HG03442 (cell line): ENCODE measurements at regions not wholly inside any gene's neighbourhood (a gene's known extent, or its start where the extent isn't known, plus 50 kb on each side); places are given as distances from the start of the nearest gene placed in this dataset.

Source experiments
- ATAC-seq: cut with Tn5 transposase; IDR thresholded peaks from one replicate; pipeline ENCODE4 v1.9.1; 2021; ENCODE audit warnings: mild to moderate bottlenecking, moderate library complexity; ENCODE audit not compliant: unreplicated experiment

DNA sequence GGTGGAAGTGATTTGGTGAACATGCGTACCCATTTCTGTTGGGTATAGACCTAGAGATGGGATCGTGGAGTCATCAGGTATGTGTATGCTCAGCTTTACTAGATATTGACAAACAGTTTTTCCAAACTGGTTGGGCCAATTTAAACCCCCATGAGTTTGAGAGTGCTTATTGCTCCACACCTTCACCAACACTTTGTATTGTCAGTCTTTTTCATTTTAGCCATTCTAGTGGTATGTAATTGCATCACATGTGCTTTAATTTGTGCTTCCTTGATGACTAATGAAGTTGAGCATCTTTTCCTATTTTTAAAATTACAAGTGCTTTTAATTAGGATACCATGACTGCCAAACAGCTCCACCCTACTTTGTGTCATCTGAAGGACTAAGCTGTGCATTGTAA, 158.9 kb upstream of the AKIRIN2 start:
- ATAC-seq = no peak

DNA sequence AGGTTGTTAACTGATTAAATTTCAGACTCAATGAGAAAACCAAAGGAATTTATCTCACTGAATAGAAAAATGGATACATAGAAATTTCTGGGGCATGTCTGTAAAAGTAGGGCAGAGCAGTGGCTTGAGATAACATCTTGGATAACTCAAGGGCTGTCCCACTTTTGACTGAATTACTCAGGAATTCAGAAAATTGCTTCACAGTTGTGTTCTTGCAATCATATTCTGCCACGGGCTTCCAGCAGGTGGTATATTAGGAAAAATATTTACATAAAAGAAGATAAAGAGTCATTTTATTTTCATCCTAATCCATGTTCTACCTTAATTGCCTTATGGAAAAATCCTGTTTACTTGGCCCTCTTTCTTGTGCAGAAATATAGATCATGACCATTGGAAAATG, 156.4 kb upstream of the AKIRIN2 start:
- ATAC-seq = no peak

DNA sequence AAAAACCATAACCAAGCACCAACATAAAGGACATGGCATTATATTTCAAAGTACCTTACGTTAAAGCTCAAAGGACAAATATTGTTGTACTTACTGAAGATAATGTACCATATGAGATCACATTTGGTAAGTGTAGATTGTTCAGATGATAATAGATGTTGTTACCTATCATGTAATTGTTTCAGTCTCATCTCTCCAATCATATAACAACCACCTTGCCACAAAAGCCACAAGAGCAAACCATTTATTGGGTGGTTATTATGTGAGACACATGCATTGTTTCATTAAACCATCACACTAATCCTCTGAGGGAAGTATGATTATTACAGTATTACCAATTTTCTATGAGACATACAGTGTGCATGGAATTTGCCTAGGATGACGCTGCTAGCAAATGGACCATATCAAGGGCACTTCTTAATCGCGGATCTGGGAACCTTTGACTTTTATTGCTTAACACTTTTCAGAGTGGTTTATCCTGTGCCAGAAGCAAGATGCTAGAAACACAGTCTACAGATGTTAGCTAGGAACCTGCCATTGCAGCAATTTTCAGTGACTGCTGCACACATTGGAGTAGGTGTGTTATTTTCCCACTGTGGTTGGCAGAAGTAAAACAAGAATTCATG, 149.8 kb upstream of the AKIRIN2 start:
- ATAC-seq = no peak

DNA sequence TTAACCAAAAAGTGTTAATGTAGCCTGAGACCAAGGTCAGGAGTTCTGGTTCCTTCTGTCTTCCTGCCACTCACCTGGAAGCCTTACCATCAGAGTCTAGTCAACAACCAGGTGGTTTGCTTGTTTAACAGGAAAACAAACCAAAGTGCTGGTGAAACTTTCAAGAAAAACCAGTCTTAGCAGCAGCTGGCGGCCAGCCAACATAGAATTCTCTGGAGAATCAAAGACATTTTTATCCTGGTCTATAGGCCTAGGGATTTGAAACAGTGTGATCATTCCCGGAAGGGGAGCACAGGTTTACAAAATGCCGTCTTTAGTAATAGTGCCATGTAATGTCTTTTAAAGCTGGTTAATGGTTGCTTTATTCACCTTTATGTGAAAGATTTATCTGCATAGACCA, 146.6 kb upstream of the AKIRIN2 start:
- ATAC-seq = no peak

DNA sequence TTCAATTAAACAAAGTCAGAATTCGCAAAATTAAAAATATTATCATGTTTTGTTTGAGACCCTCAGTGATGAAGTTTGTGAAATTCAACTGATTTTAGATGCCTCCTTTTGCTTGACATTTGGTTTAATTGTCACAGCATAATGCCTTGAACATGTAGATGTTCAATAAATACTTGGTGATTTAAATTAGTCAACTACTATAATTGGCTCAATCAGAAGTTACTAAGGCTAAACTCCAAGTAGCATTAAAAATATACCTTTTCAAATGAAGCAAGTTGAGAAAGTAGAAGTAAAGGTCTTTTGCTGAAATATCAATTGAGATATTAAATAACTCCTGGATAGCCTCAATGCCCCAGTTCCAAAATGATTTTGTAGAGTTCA, 145.8 kb upstream of the AKIRIN2 start:
- no peak for ATAC-seq

DNA sequence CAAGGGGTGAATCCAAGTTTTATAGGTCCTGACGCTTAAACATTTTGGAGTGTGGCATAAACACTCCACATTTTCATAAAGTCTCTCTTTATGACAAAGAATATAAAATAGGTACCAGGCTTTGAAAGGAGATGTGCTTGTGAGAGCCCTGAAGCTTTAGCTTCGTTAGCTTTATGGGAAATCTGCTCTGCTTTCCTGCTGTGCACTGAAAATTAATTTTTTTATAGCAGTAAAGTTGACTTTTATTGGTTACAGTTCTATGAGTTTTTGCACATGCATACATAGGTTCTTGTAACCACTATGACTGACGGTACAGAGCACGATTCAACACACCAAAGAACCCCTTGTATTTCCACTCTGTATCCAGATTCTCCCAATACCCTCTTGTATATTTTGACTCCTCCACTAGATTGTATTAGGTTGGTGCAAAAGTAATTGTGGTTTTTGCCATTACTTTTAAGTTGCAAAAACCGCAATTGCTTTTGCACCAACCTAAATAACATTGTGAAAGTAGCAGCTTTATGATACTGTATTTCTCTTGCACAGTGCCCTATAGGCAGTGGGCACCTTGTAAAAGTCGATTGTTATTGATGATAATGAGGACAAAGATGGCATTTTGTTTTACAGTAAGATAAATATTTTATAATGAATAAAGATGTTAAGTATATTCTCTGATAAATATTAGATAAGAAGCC, 145.2 kb upstream of the AKIRIN2 start:
- no peak for ATAC-seq

DNA sequence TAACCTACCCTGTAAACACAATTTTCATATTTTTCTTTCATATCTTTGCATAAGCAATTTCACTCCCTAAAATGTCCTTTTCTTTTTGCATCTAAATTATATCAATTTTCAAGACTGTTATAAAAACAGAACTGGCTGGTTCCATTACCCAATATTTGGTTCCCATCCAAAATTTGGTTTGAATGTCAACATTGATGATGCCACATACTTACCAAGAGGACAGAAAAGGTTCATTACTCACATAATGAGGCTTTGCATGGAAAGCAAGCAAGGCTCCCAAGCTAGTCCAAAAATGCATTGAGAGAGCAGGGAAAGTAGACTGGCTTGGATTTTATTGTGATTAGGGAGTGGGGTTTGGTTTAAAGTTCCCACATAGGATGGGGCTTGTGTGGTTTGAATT, 144.4 kb upstream of the AKIRIN2 start:
- ATAC-seq = no peak

DNA sequence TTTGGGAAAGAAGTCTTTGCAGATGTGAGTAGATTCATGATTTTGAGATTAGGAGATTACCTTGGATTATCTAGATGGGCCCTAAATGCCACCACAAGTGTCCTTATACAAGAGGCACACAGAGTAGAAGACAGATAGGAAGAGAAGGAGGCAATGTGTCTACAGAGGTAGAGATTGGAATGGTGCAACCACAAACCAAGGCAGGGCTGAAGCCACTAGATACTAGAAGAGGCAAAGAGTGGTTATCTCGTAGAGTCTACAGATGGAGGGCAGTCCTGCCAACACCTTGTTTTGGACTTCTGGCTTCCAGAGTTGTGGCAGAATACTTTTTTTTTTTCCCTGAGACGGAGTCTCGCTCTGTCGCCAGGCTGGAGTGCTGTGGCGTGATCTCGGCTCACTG, 138.3 kb upstream of the AKIRIN2 start:
- no peak for ATAC-seq

DNA sequence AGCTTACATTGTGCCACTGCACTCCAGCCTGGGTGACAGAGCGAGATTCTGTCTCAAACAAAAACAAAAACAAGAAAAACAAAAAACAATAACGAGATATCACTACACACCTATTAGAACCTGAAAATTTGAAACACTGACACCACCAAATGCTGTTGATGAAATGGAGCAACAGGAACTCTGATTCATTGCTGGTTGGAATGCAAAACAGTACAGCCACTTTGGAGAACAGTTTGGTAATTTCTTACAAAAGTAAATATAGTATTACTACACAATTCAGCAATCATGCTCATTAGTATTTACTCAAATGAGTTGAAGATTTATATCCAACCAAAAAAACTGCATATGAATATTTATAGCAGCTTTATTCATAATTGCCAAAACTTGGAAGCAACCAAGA, 135.8 kb upstream of the AKIRIN2 start:
- no peak for ATAC-seq

DNA sequence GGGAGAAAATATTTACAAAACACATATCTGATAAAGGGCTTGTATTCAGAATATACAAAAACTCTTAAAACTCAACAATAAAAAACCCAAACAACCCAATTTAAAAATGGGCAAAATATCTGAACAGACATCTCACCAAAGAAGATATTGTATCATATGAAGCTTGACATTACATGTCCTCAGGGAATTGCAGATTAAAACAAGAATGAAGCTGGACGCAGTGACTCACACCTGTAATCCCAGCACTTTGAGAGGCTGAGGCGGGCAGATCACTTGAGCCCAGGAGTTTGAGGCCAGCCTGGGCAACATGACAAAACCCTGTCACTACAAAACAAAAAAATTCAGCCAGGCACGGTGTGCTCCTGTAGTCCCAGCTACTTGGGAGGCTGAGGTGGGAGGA, 135.4 kb upstream of the AKIRIN2 start:
- no peak for ATAC-seq

DNA sequence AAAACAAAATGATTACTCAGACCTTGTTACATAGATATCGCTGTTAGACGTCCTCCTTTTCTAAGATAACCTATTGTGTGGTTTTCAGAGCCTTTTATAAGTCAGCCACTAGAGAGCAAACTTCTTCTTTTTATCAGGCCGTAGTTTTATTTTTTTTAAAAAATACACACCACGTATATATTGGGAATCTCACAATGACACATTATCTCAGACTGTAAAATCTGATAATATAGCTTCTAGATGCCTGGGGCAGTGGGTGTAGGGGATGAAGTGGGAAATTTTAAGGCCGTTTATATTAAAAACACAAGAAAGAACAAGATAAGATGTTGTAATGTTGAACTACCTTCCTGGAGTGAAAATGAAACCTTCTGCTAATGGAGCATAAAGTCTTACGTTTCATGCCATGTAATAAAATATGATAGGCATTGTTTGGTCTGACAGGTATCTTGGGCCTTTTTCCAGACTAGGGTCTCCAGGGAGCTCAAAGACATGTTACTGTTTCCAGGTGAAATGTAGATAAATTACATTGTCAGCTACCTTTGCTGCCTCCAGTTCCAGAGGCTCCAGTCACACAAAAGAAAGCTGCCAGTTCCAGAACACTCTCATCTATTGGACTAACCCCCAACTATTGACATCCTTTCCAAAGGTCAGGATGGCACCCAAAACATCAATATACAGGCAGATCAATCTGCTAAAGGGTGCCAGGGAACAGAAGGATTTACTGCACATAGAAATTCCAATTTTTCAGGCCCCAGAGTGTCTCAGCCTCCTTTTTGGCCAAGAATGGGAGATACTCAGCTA, 130.2 kb upstream of the AKIRIN2 start:
- peak; percentile 68 for ATAC-seq

DNA sequence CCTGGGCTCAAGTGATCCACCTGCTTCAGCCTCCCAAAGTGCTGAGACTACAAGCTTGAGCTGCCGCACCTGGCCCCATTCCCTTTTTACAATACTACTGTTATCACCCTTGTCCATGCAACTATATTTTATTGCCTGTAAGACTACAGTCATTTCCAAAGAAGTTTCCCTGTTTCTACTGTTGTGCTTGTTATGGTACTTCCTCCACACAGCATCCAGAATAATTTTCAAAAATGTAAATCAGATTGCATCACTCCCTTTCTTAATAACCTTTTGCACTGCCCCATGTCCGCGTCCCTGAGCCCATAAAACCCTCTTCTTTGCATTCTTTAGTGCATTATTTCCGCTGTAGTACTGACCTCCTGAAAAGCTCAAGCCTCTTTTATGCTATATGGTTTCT, 128.9 kb upstream of the AKIRIN2 start:
- no peak for ATAC-seq

DNA sequence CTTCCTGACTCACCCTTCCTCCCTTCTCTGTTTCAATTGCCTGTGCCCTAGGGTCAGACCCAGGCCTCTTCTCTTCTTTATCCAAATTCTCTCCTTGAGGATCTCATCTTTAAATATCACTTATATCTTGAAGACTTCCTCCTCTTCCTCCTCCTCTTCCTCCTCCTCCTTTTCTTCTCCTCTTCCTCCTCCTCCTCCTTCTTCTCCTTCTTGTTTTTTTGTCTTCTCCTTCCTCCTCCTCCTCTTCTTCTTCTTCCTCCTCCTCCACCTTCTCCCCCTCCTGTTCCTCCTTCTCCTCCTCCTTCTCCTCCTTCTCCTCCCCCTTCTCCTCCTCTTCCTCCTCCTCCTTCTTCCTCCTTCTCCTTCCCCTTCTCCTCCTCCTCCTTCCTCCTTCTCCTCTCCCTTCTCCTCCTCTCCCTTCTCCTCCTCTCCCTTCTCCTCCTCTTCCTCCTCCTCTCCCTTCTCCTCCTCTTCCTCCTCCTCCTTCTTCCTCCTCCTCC, 127.6 kb upstream of the AKIRIN2 start:
- ATAC-seq = no peak

DNA sequence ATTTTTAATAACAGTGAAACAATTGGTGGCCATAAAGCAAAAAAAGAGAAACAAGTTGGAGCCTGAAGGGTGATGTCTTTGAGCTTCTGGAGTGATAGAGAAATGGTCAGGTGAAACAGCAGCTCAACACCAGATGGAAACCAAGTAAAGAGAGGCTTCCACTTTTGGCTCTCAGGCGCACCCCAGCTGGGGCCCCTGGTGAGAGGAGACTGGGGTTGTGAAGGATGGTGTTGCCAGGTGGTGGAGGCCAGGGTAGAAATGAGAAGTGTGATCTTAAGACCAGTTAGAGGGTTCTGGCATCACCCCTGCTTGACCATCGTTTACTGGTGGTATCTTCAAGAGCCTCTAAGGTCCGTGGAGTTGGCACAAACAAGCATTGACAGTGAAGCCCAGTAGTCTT, 126.0 kb upstream of the AKIRIN2 start:
- ATAC-seq = no peak

DNA sequence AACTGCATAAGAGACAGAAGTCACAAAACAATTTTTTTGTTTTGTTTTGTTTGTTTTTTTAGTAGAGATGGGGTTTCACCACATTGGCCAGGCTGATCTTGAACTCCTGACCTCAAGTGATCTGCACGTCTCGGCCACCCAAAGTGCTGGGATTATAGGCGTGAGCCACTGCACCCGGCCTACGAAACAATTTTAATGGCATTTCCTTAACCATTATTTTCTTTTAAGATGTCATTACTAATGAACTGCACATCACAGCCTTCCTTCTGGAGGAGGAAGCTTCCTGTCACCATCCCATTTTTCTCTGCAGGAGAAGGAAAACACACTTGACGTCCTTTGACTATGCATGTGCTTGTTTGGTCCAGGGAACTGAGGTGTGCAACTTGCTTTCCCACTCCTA, 125.3 kb upstream of the AKIRIN2 start:
- no peak for ATAC-seq

DNA sequence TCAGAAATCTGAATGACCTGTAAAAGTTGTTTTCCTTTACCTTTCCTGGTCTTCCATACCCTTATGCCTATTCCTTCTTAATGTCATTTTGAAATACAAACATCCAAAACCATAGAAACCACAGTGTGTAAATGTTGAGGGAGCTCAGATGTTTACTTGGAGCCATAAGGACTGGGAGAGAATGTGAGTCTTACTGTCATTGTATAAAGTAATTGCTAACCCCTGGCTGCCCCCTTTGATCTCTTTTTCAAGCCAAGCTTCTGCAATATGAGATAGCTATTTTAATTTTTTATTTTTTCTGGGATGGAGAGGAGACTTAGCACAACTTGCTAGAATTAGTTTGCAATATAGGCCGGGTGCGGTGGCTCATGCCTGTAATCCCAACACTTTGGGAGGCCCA, 124.4 kb upstream of the AKIRIN2 start:
- ATAC-seq = no peak

DNA sequence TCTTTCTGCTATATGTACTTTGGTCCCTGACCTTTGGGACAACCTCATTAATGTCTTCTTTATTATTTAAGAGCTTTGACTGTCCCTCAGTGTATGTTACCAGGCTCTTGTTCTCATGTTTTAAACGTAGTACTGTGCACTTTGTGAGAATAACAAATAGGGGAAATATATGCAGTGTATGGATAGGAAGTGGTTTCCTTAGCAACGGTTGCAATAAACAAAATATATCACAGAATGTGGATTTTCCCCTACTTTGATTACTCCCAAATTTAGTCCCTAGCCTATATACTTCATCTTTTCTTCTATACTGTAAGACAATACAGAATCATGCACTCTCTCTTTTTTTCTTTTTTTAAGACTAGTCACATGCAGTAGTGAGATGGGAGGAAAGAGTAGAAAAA, 123.8 kb upstream of the AKIRIN2 start:
- peak; percentile 59 for ATAC-seq

DNA sequence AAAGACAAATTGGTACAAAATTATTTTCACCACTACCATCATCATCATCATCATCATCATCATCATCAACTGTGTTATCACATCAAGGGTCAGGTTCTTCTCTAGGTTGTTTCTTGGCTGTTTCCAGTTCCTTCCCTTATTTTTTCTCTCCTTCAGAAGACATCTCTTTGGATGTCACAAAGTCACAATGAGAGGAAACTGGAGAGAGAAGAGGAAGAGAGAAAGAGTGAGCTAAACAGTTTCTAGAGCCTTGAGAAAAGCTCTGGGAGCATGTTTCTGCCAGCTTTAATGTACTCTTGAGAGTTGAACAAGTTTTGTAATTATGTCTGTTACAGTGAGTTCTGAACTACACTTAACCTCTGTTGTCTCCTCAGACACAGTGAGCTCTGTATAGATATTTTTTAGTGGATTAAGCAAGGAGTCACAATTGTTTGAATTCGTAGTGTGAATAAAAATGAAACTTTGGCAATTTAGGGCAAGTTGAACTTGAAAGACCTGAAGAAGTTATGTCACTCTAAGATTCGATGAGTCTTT, 123.0 kb upstream of the AKIRIN2 start:
- no peak for ATAC-seq

DNA sequence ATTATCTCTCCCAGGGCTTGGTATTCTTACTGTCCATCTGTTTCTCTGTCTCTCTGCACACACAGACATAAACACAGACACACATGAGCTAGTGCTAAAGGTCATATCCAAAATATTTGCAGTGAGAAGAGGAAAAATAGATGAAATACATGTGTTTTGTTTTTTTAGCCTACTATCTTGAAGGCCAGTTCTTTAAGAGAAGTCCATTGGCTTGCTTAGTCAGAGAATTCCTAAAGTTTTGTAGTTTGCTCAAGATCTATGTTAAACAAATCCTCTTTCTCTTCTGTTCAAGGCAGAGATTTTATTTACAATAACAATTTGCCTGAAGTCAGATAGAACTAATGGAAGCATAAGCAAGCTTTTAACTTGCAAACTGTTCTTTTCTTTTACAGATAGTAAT, 120.0 kb upstream of the AKIRIN2 start:
- ATAC-seq = no peak

DNA sequence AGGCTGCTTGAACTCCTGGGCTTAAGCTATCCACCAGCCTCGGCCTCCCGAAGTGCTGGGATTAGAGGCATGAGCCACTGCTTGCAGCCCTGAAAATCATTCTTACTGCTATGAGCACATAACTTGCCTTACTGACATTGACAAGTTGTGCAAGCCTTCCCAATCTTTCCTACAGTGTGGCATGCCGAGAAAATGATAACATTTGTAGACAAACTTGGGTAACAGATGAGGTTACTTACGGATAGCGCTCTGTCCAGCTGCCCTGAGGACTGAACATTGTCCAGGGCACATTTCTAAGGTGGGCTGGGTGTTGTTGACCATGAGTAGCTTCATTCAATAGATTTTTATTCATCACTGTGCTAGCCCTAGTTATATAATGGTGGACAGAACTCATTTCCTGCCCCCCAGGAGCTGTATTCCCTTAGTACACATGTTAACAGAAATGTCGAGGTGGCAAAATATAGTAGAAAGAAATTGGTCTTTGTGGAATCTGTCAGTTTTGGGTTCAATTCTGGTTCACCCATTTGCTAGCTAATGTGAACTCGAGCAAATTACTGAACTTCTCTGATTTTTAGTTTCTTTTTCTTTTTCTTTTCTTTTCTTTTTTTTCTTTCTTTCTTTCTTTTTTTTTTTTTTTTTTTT, 118.4 kb upstream of the AKIRIN2 start:
- ATAC-seq = no peak

DNA sequence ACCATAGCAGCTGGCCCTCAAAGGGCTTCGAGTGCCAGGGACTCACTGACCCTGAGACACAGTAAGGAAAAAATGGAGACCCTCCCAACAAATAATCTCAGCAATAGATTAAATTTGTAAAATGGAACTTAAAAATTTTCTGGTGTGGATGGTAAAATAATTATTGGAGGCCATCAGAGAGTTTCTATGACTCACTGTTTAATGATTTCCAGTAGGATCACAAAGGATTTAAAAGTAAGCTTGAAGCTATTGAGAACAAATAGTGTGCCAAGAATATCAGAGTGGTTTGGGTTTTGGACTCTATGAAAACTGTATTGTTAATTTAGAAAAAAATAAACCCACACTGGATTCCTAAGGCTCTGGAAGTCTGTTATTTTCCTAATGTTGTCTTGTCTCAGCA, 115.2 kb upstream of the AKIRIN2 start:
- no peak for ATAC-seq
